Fibroblast of villous mesenchyme (primary cell): ENCODE measurements at regions not wholly inside any gene's neighbourhood (a gene's known extent, or its start where the extent isn't known, plus 50 kb on each side); places are given as distances from the start of the nearest gene placed in this dataset.

Experiments
- DNase-seq: peaks from one replicate; pipeline ENCODE4 v3.0.0-alpha.2; 2010; ENCODE audit warnings: low read depth
- H3K4me3 ChIP-seq: 2 replicates; pipeline ENCODE4 v1.5.1; 2011; ENCODE audit warnings: low read depth, mild to moderate bottlenecking, low read length
- CTCF ChIP-seq: IDR thresholded peaks from 2 replicates; pipeline ENCODE4 v1.5.1; 2012; ENCODE audit warnings: low read depth, mild to moderate bottlenecking, low read length; ENCODE audit not compliant: insufficient read depth

DNA sequence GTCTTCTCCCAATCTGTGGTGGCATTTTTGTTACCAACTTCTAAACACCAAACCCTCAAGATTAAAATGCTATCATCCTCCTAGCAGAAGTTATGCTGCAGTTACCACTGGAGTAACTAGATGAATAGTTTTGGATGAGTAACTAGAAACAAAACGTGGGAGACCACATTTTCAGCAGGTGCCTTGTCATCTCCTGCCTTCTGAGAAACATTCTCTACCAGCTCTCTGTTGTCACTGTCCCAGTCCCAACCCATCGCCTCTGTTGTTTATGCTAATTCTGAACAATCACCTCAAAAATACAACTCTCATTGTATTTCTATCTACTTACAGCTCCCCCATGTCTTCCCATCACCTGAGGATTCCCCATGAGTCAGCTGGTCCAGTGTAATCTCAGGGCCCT is 652.5 kb upstream of the ADAMTS16 start:
- DNase-seq: no peak
- no peak for TF ChIP-seq CTCF

DNA sequence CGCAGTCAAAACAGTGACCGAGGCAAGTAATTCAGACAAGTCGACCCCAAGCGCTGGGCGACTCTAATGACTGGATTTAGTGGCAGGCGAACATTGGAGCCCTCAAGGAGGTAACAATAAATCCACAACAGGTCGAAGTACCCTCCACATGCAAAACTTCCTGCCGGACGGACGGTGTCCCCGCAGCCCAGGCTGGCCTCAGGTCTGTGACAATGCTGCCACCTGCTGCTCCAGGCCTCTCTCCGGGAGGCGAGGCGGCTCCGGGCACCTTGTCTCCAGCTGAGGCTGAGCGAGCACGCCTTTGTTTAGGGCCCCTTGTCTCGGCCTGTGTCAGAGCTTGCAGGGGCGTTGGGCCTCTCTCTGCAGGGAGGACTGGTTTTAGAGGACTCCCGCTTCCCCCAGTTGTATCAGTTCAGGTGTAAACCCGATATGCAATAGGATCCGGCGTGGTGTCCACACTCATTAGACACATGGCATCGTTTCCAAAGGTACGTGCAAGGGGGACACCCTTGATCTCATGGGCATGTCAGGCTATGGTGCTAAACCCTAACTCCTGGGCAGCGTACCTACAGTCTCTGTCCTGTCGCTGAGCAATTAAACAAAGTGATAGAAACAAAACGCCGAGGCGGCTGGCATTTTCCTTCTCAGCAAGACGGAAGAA is 628.0 kb upstream of the ADAMTS16 start:
- DNase-seq: no peak
- H3K4me3 ChIP-seq: no peak overlapping the region
- TF ChIP-seq CTCF: no peak

More for the DNA sequence above, 652.5 kb upstream of the ADAMTS16 start:
- H3K4me3 ChIP-seq: no peak overlapping the region

GRCh38 chr5:4513381-4513780 is 626.7 kb upstream of the ADAMTS16 start:
- DNase-seq: no peak
- no peak overlapping the region for H3K4me3 ChIP-seq
- TF ChIP-seq CTCF: no peak

- no peak for TF ChIP-seq CTCF
- no peak for DNase-seq
Observed at GRCh38 chr5:4514067-4514648, 626.0 kb upstream of the ADAMTS16 start.

GRCh38 chr5:4518903-4519672 is 621.0 kb upstream of the ADAMTS16 start:
- H3K4me3 ChIP-seq: no peak overlapping the region
- DNase-seq: no peak
- no peak for TF ChIP-seq CTCF

More at GRCh38 chr5:4514067-4514648, 626.0 kb upstream of the ADAMTS16 start:
- H3K4me3 ChIP-seq: no peak overlapping the region

DNA sequence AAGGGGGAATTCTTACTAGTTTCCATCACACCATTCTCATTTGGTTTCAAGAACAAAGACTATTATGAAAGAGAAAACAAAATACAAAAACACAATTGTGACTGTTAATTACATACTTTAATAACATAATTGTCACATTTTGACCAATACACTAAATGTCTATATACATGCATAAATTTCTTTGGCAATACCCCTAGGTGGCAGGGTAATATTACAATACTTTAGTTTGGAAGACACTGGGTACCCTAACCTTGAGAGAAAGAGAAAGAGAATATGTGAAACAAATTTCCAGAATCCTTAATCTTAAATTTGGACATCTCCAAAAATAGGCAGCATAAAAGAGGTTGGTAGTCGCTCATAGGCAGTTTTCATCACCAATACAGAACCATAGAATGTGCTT is 619.6 kb upstream of the ADAMTS16 start:
- no peak overlapping the region for H3K4me3 ChIP-seq
- no peak for DNase-seq
- no peak for TF ChIP-seq CTCF
